PFSK-1 (cell line): ENCODE measurements at regions not wholly inside any gene's neighbourhood (a gene's known extent, or its start where the extent isn't known, plus 50 kb on each side); places are given as distances from the start of the nearest gene placed in this dataset.

Source experiments
- POLR2AphosphoS5 ChIP-seq: IDR thresholded peaks from 2 replicates; pipeline ENCODE4 v1.6.1; 2012; ENCODE audit warnings: low read depth, mild to moderate bottlenecking, control low read depth, low read length, moderate library complexity
- SIN3A ChIP-seq: IDR thresholded peaks from 2 replicates; pipeline ENCODE4 v1.6.1; 2012; ENCODE audit warnings: mild to moderate bottlenecking, low read length, moderate library complexity, borderline replicate concordance; ENCODE audit not compliant: insufficient read depth

DNA sequence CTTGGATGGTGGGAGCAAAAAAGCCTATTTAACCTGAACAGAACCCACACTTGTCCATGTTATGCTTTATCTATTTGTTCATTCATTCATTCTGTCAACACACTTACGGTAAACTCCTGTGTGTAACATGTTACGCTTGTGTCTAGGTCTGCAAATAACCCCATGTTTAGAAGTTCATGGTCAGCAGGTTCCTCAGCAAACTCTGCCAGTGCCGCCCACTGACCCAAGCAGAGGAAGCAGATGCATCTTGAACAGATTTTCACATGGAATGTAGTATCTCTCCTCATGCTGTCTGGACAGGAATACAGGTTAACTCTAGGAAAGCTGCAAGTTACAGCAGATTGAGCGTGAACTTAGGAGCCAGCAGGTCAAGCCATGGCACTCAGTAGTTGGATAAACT lies 213.7 kb upstream of the COPS8 start:
- no peak for TF ChIP-seq SIN3A
- no peak for TF ChIP-seq POLR2AphosphoS5
